ENCODE measurements at regions not wholly inside any gene's neighbourhood (a gene's known extent, or its start where the extent isn't known, plus 50 kb on each side); places are given as distances from the start of the nearest gene placed in this dataset.
A peak's percentile ranks its signal among the peaks of the same experiment; 100 is the strongest.

DNA sequence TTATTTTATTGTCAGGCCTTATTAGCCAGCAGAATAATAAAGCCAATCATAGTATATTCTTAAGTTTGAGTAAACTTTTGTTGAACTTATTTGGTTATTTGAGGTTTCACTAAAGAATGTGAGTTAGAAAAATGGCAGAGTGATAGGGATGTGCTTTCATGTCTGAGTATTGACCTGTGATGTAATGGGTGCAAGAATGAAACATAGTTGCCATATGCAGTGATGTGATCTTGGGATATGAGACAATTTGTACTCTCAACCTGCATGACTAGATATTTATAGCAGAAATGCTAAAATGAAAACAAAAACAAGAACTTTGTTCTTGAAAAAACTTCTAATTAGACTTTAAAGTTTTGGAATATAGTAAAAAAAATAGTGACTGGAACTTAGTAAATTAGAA is 97.9 kb downstream of the DISP1 start:
- DNase-seq: no peak

- no peak for DNase-seq
These were observed 100.2 kb downstream of the DISP1 start for GRCh38 chr1:222914861-222915632.

DNA sequence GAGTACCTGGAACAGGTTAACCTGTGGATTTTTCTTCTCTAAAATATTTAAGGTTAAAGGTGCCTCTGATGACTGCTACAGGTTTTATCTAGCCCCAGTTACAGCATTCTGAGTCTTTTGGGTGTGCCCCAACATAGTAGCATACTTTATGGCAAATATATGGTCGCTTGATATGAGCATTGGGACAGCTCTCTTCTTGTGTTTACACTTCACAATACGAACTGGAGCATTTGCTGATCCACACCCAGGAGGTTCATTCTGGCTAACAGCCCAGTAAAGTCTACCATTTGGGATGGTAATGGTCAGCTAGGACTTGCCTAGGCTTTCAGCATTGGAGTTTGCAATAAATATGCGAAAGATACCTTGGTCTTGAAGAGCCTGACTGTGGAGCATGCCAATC is 101.3 kb downstream of the DISP1 start:
- DNase-seq: no peak

DNA sequence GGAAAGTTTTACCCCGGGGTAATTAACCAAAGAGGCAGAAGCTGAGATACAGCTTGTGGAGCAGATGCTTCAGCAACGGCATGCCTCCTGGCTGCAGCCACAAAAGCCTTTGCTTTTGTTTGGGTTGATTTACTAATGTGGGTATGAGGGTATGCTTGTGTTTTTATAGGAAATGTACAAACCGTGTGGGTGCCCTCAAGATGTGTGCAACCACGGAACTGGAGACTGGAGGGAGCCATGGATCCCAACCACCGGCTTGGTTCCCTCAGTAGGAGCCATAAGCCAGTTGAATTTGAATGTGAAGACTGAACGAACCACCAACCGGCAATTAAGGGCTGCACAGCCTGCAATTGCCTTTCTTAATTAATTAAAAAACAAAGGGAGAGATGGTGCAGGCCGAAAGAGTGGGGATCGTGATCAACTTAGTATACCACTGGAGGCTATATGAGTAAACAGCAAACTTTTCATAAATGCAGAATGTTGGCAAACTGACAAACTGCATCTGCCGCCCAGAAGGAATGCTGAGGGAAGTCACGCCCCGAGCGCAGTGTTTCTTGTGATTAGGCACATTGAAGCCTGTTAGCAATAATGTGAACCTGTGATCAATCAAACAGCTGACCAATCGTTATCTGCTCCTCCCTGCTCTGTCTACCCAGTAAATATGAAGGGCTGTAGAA is 104.1 kb downstream of the DISP1 start:
- DNase-seq: no peak

GRCh38 chr1:222919478-222919865 is 104.6 kb downstream of the DISP1 start:
- DNase-seq: no peak

DNA sequence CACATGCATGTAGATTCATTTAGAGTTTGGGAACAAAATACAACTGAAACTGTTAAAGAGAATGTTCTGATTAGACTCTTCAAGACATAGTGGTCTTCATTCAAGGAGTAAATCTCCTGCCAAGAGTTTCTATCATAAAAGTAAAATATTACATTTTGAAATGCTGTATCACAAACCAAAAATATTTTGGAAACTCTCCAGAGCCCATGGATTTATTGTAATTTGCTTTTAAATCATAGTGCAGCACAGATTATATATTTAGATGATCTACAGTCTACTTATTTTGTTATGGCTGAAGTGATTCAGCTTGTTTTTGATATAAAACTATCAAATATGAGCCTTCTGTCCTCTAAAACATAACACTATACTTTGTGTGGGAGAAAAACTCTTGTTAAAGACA is 105.3 kb downstream of the DISP1 start:
- no peak for DNase-seq

GRCh38 chr1:222921945-222922344 is 107.1 kb downstream of the DISP1 start:
- no peak for DNase-seq

- no peak for DNase-seq
These were observed 108.7 kb downstream of the DISP1 start for GRCh38 chr1:222923506-222923905.

DNA sequence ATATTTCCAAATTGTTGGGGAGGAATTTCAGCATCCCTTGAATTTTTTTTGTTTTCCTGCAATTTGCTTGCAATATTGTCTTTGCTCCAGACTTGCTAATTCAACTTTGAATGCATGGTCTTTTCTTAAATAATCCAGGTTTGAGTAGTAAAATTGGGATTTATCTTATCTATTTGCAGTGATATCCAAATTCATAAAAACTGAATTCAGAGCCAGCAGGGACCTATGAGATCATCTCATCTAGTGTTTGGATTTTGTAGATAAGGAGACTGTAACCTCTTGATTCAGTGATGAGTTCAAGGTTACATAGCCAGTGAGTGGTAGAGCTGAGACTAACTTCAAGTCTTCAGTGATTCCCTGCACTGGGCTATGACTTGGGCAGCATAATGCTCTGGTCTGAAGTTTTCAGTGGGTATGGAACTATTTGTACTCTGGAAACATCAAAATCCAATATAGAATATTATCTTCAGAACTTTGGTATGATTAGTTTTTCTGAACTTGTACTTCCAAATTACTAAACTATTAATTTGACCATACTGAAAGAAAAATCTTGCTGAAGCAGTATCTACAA is 109.4 kb downstream of the DISP1 start:
- DNase-seq: no peak

DNA sequence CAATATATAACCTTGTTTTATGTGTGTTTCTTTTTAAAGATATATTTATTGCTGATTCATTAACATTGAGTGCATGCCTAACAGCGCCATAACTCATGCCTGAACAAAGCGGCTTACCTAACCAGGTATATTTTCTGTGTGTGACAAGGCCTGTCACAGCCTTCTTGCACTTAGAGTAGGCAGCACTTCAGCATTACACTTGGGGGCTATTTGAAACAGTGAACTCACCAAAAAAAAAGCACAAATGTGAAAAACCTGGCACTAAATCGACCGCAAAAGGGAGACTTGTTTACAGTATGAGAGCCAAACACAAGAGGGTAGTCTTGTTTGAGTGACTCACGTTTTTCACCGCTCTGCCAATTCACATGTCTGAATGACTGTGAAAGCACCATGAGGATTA is 111.7 kb downstream of the DISP1 start:
- DNase-seq: no peak

DNA sequence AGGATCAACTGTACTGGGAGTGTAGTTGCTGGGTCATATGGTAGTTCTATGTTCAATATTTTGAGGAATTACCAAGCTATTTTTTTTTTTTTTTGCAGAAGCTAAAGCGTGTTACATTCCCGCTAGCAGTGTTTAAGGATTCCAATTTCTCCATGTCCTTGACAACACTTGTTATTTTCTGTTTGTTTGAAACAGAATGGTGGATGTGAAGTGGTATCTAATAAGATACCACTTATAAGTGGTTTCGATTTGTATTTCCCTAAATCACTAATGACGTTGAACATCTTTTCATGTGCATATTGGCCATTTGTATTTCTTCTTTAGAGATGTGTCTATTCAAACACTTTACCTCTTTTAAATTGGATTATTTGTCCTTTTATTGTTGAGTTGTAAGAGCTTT is 112.2 kb downstream of the DISP1 start:
- no peak for DNase-seq

- no peak for DNase-seq
These were observed 113.4 kb downstream of the DISP1 start for GRCh38 chr1:222928212-222928611.

DNA sequence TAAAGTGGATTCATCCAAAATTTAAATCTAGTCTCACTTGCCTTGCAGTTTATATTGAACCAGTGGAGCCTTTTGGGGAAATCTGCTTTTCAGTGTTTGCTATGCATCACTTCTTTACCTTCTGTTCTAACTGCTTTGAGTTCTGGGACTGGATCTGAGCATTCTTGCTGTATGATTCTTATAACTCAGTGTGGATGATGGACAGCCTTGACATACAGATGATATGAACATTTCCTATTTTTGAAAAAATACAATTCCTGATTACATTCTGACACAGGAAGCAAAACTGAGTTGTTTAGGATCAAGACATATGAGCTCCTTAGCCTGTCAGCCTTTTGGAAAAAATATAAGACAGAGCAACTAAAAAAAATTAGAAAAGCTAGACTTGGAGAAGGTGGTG is 115.2 kb downstream of the DISP1 start:
- no peak for DNase-seq

GRCh38 chr1:222931023-222931422 is 116.2 kb downstream of the DISP1 start:
- no peak for DNase-seq

DNA sequence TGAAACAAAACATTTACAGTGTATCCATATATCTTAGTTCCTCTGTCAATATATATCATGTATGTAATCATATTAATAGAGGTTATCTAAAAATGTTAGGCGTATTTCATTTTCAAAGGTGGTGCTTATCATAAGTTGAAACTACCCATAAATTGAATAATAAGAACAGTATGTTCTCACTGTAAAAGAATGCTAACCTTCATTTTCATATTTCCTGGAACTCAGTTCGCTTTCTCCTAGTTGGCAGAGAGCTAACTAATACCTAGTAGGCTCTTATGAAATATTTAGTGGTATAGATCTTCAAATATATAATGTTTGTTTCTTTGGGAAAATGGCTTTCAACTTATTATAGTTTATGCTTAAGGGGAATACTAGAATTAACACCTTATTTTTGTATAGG is 118.4 kb downstream of the DISP1 start:
- no peak for DNase-seq

DNA sequence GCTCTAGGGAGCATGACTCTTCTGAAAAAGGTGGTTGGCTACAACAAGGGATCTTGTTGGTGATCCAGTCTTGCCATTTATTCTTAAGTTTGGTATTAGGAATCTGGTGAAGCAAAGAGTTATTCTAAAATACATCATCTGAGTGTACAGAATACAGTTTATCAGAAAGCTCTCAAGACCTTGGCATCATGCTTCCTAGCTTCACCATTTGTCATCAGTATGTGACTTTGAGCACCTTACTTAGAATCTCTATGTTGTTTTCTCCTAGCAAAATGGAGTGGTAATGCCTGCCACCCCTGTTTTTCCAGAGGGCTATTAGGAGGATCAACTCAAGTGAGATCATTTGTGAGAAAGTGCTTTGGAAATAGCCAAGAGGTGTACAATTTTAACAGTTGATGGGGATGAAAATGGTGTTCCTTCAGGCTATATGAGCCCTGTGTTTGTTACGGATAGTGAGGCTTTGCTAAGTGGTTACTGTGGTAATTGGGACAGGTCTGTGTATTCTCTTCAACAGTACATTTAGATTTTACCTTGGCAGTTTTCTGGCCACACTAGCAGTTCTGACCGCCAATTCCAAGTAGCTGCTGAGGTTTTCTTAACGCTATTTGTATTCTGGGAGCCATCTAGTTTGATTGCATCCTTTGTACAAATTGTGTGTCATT is 120.5 kb downstream of the DISP1 start:
- no peak for DNase-seq

DNA sequence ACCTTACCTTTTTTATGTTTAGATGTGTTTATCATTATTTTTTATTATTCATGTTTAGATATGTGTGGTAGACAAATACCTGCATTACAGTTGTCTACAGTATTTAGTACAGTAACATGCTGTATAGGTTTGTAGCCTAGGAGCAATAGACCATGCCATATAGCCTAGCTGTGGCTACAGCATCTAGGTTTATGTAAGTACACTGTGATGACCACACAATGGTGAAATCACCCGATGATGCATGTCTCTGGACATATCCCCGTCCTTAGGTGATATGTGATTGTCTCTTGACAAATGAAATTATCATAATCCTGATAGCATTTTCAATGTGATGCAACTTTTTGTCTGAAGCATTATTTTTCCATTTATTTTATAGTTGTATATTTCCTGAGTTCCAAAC is 121.2 kb downstream of the DISP1 start:
- no peak for DNase-seq

DNA sequence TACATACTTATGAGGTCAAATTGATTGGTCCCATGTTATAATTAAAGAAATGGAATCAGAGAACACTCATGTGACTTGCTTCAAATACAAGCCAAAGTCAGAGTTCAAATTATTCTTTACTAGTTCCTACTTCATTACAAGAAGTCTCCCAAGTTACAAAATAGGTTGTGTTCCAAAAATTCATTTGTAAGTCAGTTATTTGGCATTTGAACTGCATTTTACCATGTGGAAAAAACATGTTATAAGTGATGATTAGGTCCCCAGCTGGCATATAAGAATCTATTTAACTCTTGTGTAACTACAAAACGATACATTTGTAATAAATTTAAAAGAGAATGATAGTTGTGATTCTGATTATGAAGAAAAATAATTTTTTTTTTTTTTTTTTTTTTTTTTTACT is 124.1 kb downstream of the DISP1 start:
- no peak for DNase-seq

- DNase-seq: no peak
These were observed 125.3 kb downstream of the DISP1 start for GRCh38 chr1:222940095-222940494.

- no peak for DNase-seq
These were observed 126.1 kb downstream of the DISP1 start for GRCh38 chr1:222940906-222941305.

DNA sequence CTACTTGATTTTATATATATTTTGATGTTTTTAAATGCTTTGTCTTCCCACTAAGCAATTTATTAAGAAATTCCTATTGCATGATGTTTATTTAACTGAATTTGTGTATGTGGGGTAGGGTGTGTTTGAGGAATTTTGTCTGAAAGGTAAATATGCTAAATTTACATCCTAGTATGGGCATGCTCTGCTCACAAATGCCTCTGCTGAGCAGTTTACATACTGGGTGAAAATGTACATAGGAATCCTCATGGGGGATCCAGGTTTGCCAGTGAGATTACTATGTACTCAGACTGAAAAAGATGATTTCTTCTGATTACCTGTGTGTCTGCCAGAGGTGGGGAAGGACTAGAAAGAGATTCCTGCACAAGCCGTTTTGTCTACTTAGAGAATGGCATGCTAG is 126.6 kb downstream of the DISP1 start:
- DNase-seq: no peak

DNA sequence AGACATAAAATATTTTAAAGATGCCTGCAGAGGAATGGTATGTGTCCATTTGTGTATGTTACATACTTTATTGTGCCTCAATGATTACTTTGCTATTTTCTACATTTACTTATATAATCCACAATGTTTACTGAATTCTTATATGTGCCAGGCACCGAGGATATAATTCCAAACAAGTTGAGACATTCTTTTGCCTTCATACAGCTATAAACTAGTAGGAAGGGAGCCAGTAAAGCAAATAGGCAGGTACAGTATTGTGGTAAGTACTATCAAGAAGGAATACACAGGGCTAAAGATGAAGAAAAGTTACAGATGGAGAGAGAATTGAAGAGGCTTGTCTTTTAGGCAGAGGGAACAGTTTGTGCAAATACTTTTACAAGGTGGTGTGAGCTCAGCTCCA is 131.6 kb downstream of the DISP1 start:
- no peak for DNase-seq

GRCh38 chr1:222948079-222948478 is 133.2 kb downstream of the DISP1 start:
- peak in 1 of 5 experiments; percentile 18 for DNase-seq

GRCh38 chr1:222950892-222951291 is 136.1 kb downstream of the DISP1 start:
- DNase-seq: no peak
